ENCODE measurements at regions not wholly inside any gene's neighbourhood (a gene's known extent, or its start where the extent isn't known, plus 50 kb on each side); places are given as distances from the start of the nearest gene placed in this dataset.

- TF ChIP-seq ZNF138 (CRISPR knock-in tag; conservative IDR thresholded peaks at IDR 0.05): no peak
- TF ChIP-seq ZNF423 (CRISPR knock-in tag; IDR thresholded peaks at IDR 0.05): no peak
- no peak for TF ChIP-seq ATF3 (CRISPR knock-in tag; conservative IDR thresholded peaks at IDR 0.05)
- no peak for TF ChIP-seq JAZF1 (CRISPR knock-in tag; IDR thresholded peaks at IDR 0.05)
- TF ChIP-seq CBFB (CRISPR knock-in tag; IDR thresholded peaks at IDR 0.05; ENCODE audit: low read depth): no peak
Observed at GRCh38 chr1:38746941-38747600, 112.5 kb downstream of the RRAGC start.

Measured in WTC11 (cell line).